ENCODE measurements at regions not wholly inside any gene's neighbourhood (a gene's known extent, or its start where the extent isn't known, plus 50 kb on each side); places are given as distances from the start of the nearest gene placed in this dataset.
"Not testable (repeated sequence)": the region's sequence is repeated elsewhere in the genome, so short reads cannot be mapped to it uniquely, and the experiment has no call there.

DNA sequence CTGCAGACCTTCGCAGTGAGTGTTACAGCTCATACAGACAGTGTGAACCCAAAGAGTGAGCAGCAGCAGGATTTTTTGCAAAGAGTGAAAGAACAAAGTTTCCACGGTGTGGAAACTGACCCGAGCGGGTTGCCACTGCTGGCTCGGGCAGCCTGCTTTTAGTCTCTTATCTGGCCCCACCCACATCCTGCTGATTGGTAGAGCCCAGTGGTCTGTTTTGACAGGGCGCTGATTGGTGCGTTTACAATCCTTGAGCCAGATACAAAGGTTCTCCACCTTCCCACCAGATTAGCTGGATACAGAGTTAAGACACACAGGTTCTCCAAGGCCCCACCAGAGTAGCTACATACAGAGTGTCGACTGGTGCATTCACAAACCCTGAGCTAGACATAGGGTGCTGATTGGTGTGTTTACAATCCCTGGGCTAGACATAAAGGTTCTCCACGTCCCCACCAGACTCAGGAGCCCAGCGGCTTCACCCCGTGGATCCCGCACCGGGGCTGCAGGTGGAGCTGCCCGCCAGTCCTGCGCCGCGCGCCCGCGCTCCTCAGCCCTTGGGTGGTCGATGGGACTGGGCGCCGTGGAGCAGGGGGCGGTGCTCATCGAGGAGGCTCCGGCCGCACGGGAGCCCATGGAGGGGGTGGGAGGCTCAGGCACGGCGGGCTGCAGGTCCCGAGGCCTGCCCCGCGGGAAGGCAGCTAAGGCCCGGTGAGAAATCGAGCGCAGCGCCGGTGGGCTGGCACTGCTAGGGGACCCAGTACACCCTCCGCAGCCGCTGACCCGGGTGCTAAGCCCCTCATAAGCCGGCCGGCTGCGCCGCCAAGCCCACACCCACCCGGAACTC lies 102.8 kb upstream of the KMT2C start:
- not testable (repeated sequence) for H3K4me1 ChIP-seq (ENCODE audit: control insufficient read depth, insufficient read depth, low read length); H3K36me3 ChIP-seq (ENCODE audit: control insufficient read depth, insufficient read depth, low read length); H3K27me3 ChIP-seq (ENCODE audit: control insufficient read depth, insufficient read depth, low read length); H3K9ac ChIP-seq (ENCODE audit: low read length); H3K4me3 ChIP-seq (ENCODE audit: low read length); H3K27ac ChIP-seq (ENCODE audit: low read depth, low read length)

DNA sequence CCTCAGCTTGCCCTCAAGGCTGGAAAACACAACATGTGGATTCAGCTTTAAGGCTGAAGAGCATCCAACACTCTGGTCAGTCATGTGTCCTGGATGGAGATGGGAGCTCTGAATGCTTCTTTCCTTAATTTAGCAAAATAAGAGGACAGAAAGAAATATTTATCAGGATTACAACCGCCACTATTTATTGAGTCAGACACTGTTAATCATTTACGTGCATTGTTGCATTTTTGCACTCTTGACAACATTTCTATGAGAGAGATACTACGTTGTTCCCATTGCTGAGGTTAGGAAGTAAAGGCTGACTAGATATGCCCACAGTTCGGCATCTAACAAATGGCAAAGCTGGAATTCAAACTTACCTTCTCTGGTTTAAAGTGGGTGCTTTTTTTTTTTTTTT lies 101.8 kb upstream of the KMT2C start:
- Histone ChIP-seq H3K36me3 (ENCODE audit: control insufficient read depth, insufficient read depth, low read length) (no peaks in the 10 kb centered on the region), H3K27me3 (ENCODE audit: control insufficient read depth, insufficient read depth, low read length) (no peaks in the 10 kb centered on the region), H3K27ac (ENCODE audit: low read depth, low read length) (no peak overlapping the region), H3K4me1 (ENCODE audit: control insufficient read depth, insufficient read depth, low read length) (no peaks in the 10 kb centered on the region), H3K9ac (ENCODE audit: low read length) (no peak overlapping the region), H3K4me3 (ENCODE audit: low read length) (no peak overlapping the region)

DNA sequence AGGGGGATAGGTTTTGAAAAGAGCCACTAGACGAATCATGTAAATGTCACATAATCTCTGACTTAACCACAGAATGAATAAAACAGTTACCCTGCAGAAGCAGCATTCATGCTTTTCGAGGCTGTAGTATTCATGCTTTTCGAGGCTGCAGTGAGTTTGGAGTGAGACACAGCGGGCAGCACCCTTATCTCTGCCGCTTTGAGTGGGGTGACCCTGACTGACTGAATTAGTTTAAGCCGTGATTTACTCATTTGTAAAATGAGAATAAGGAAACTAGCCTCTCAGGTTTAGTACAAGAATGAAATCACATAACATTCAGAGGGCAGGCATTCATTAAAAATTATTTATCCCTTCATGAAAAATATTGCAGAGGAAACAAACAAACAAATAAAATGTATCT lies 92.8 kb upstream of the KMT2C start:
- Histone ChIP-seq H3K36me3 (ENCODE audit: control insufficient read depth, insufficient read depth, low read length) (no peaks in the 10 kb centered on the region), H3K27ac (ENCODE audit: low read depth, low read length) (no peak overlapping the region), H3K4me3 (ENCODE audit: low read length) (no peak overlapping the region), H3K4me1 (ENCODE audit: control insufficient read depth, insufficient read depth, low read length) (no peaks in the 10 kb centered on the region), H3K27me3 (ENCODE audit: control insufficient read depth, insufficient read depth, low read length) (no peaks in the 10 kb centered on the region), H3K9ac (ENCODE audit: low read length) (no peak overlapping the region)

DNA sequence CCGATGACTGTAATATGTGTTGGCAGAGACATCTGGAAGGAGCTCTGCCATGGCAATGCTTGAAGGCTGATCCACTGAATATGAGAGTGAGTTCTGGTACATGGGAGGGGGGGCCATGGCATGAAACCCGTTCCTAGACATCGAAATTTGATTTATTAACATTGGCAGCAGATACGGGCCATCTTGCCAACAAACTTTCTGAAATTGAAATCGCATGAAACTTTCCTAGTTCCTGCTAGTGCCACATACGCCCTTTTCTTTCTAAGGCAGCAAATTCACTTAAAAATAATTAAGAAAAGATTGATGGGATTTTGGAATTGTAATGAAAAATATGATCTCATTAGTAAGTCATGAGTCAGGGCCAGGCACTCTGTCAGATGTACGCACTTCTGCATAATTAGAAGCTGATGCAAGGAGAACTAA lies 91.8 kb upstream of the KMT2C start:
- Histone ChIP-seq H3K4me1 (ENCODE audit: control insufficient read depth, insufficient read depth, low read length) (no peaks in the 10 kb centered on the region), H3K9ac (ENCODE audit: low read length) (no peak overlapping the region), H3K27ac (ENCODE audit: low read depth, low read length) (no peak overlapping the region), H3K4me3 (ENCODE audit: low read length) (no peak overlapping the region), H3K27me3 (ENCODE audit: control insufficient read depth, insufficient read depth, low read length) (no peaks in the 10 kb centered on the region), H3K36me3 (ENCODE audit: control insufficient read depth, insufficient read depth, low read length) (no peaks in the 10 kb centered on the region)

DNA sequence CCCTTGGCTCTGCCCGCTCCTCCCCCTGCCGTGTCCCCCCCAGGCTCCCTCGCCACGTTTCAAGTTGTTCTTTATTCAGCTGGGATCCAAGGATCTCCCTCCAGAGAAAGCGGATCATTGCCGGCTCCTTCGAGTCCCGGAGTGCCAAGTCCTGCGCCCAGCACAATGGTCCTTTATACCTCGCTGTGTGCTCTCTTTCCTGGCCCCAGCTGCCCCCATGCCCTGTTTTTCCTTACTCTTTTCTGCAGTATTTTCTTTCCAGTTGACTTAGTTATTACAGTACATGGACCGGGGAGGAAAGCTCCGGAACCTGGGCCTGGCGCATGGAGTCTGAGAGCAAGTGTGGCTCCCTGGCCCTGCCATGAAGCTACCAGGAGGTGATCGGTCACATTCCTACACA lies 88.1 kb upstream of the KMT2C start:
- Histone ChIP-seq H3K27me3 (ENCODE audit: control insufficient read depth, insufficient read depth, low read length) (no peaks in the 10 kb centered on the region), H3K4me1 (ENCODE audit: control insufficient read depth, insufficient read depth, low read length) (peaks cover 2% of the 10 kb centered on the region), H3K9ac (ENCODE audit: low read length) (no peak overlapping the region), H3K4me3 (ENCODE audit: low read length) (no peak overlapping the region), H3K27ac (ENCODE audit: low read depth, low read length) (no peak overlapping the region), H3K36me3 (ENCODE audit: control insufficient read depth, insufficient read depth, low read length) (no peaks in the 10 kb centered on the region)

DNA sequence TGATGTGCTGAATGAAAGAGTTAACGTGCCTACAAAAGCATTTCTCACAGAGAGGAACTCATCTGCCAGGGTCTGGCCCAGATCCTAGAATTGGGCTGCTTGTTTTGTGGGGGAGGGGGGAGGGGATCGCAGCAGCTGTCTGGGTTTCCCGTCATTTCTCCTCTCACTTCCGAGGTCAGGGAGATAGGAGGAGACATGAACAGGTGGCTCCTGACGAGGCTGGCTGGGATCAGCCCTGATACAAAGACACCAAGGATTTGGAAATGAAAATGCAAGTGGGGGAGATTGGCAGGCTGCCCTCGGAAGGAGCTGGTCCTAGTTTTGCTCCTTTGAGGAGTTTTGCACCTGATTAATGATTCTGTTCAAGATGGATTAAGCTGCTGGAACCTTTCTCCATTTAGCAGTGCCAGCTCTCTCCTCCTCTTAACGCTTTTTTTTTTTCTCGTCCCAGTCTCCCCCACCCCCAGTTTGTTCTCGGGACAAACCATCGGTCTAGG lies 86.8 kb upstream of the KMT2C start:
- Histone ChIP-seq H3K27ac (ENCODE audit: low read depth, low read length) (no peak overlapping the region), H3K4me3 (ENCODE audit: low read length) (peak overlapping the region; percentile 11), H3K36me3 (ENCODE audit: control insufficient read depth, insufficient read depth, low read length) (no peaks in the 10 kb centered on the region), H3K4me1 (ENCODE audit: control insufficient read depth, insufficient read depth, low read length) (peaks cover 2% of the 10 kb centered on the region), H3K27me3 (ENCODE audit: control insufficient read depth, insufficient read depth, low read length) (no peaks in the 10 kb centered on the region), H3K9ac (ENCODE audit: low read length) (no peak overlapping the region)

DNA sequence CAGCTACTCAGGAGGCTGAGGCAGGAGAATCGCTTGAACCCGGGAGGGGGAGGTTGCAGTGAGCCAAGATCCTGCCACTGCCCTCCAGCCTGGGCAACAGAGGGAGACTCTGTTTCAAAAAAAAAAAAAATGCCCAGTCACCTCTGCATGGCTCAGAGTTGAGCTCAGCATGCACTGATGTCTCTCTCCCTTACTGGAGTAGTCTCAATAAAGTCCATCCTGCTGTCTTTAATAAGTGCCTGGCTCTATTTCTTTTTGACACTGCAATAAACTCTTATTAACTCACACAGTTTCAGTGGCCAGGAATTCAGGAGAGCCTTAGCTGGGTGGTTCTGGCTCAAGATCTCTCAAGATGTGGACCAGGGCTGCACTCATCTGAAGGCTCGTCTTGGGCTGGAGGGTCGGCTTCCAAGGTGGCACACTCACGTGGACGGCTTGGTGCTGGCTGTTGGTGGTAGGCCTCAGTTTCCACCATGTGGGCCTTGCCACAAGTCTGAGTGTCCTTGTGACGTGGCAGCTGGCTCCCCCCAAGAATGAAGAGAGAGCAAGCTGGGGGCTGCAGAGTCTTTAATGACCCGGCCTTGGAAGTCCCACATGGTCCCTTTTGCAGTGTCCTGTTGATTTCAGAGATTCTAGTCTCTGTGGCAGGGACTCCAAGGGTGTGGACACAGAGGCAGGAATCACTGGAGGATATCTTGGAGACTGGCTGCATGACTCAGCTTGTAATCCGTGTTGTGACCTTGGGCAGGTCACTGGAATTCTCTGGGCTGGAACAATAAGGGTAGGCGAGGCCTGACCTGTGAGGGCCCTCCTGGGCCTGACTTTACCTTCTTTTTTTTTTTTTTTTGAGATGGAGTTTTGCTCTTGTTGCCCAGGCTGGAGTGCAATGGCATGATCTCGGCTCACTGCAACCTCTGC lies 85.9 kb upstream of the KMT2C start:
- Histone ChIP-seq H3K4me1 (ENCODE audit: control insufficient read depth, insufficient read depth, low read length) (peaks cover 2% of the 10 kb centered on the region), H3K27ac (ENCODE audit: low read depth, low read length) (no peak overlapping the region), H3K4me3 (ENCODE audit: low read length) (no peak overlapping the region), H3K9ac (ENCODE audit: low read length) (no peak overlapping the region), H3K36me3 (ENCODE audit: control insufficient read depth, insufficient read depth, low read length) (no peaks in the 10 kb centered on the region), H3K27me3 (ENCODE audit: control insufficient read depth, insufficient read depth, low read length) (no peaks in the 10 kb centered on the region)

DNA sequence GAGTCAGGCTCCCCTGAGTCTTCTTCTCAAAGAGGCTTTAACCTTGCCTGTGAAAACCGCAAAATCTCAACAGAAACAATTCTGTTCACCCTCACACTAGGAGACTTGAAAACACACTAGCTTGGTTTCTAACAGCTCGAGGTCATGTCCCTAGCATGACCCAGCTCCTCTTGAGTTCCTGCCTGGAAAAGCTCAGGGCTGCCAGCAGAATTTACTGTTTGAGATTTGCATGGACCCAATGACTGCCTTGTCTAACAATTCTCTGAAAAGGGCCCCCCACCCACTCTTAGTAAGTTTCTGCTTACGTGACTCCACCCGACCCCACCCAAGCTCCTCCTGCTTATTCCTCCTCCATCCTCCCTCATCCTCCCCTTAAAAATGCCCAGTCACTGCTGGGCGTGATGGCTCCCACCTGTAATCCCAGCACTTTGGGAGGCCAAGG lies 85.1 kb upstream of the KMT2C start:
- peaks cover 2% of the 10 kb centered on the region for H3K4me1 ChIP-seq (ENCODE audit: control insufficient read depth, insufficient read depth, low read length)

DNA sequence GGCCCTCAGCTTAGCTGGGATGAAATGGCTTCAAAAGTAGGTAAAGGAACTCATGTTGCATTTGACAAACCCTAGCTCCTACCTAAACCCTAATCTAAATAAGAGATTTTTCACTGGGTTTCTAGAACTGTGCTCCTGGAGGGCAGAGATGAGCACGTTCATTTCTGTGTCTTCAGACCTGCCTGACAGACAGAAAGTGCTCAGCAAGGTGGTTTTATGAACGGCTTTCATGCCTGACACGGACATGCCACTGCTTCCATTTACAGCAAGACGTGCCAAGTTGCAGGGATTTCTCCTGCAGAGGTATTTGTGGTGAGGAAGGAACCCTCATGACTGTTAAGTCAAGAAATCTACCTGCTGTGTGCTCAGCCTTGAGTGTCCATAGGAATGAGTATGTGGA lies 83.5 kb upstream of the KMT2C start:
- H3K36me3 ChIP-seq (ENCODE audit: control insufficient read depth, insufficient read depth, low read length), result no peaks in the 10 kb centered on the region
- H3K4me1 ChIP-seq (ENCODE audit: control insufficient read depth, insufficient read depth, low read length), result peaks cover 2% of the 10 kb centered on the region
- H3K9ac ChIP-seq (ENCODE audit: low read length), result no peak overlapping the region
- H3K27ac ChIP-seq (ENCODE audit: low read depth, low read length), result no peak overlapping the region
- no peaks in the 10 kb centered on the region for H3K27me3 ChIP-seq (ENCODE audit: control insufficient read depth, insufficient read depth, low read length)
- H3K4me3 ChIP-seq (ENCODE audit: low read length), result no peak overlapping the region

More for the DNA sequence above, 85.1 kb upstream of the KMT2C start:
- Histone ChIP-seq H3K4me3 (ENCODE audit: low read length) (no peak overlapping the region), H3K27me3 (ENCODE audit: control insufficient read depth, insufficient read depth, low read length) (no peaks in the 10 kb centered on the region), H3K36me3 (ENCODE audit: control insufficient read depth, insufficient read depth, low read length) (no peaks in the 10 kb centered on the region), H3K9ac (ENCODE audit: low read length) (no peak overlapping the region), H3K27ac (ENCODE audit: low read depth, low read length) (no peak overlapping the region)

DNA sequence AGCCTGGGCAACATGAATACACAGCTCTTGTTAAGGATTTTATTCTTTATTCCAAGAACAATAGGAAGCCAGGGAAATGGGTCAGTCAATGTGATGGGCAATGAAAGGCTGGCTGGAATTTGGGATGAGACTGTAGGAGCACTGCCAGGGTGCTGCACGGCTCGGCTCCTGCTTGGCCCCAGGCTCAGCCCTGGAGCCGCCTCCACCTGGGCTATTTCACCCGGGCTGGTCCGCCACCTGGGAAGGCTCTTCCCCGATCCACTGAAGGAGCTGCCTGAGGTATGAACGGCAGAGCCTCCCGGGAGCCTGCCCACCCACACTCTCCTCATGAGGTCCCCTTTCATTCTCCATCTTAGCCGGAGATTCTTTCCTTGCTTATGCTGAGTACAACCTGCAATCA lies 80.4 kb upstream of the KMT2C start:
- no peak overlapping the region for H3K4me3 ChIP-seq (ENCODE audit: low read length)
- no peaks in the 10 kb centered on the region for H3K4me1 ChIP-seq (ENCODE audit: control insufficient read depth, insufficient read depth, low read length)
- no peaks in the 10 kb centered on the region for H3K36me3 ChIP-seq (ENCODE audit: control insufficient read depth, insufficient read depth, low read length)
- no peak overlapping the region for H3K9ac ChIP-seq (ENCODE audit: low read length)
- H3K27ac ChIP-seq (ENCODE audit: low read depth, low read length), result no peak overlapping the region
- no peaks in the 10 kb centered on the region for H3K27me3 ChIP-seq (ENCODE audit: control insufficient read depth, insufficient read depth, low read length)

DNA sequence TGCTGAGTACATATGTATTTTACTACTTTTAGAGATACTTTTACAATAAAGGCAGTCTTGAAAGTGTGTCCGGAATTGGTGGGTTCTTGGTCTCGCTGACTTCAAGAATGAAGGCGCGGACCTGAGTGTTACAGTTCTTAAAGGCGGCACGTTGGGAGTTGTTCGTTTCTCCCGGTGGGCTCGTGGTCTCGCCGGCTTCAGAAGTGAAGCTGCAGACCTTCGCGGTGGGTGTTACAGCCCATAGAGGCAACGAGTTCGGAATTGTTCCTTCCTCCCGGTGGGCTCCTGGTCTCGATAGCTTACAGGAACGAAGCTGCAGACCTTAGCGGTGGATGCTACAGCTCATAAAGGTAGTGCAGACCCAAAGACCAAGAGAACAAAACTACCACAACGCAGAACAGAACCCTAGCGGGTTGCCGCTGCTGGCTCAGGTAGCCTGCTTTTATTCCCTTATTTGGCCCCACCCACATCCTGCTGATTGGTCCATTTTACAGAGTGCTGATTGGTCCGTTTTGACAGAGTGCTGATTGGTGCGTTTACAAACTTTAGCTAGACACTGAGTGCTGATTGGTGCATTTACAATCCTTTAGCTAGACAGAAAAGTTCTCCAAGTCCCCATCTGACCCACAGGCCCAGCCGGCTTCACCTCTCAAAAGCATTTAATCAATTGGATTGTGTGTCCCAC lies 79.6 kb upstream of the KMT2C start:
- not testable (repeated sequence) for H3K4me1 ChIP-seq (ENCODE audit: control insufficient read depth, insufficient read depth, low read length); H3K27me3 ChIP-seq (ENCODE audit: control insufficient read depth, insufficient read depth, low read length); H3K9ac ChIP-seq (ENCODE audit: low read length); H3K4me3 ChIP-seq (ENCODE audit: low read length); H3K36me3 ChIP-seq (ENCODE audit: control insufficient read depth, insufficient read depth, low read length); H3K27ac ChIP-seq (ENCODE audit: low read depth, low read length)

DNA sequence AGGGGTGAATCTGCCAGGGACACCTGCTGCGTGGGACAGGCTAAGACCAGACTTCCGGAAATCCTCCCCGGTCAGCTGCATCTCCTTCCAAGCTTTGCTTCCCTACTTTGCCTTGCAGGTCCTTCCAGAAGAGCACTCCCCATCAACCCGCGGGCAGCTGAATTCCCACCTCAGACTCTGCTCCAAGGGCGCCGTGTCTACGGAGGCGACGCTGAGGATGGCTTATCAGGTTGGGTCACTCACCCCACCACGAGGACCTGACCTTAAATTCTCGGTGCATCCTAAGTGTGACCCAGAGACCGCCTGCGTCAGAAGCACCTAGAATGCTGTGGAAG lies 78.9 kb upstream of the KMT2C start:
- Histone ChIP-seq H3K27me3 (ENCODE audit: control insufficient read depth, insufficient read depth, low read length) (no peaks in the 10 kb centered on the region), H3K9ac (ENCODE audit: low read length) (no peak overlapping the region), H3K4me1 (ENCODE audit: control insufficient read depth, insufficient read depth, low read length) (no peaks in the 10 kb centered on the region), H3K4me3 (ENCODE audit: low read length) (no peak overlapping the region), H3K36me3 (ENCODE audit: control insufficient read depth, insufficient read depth, low read length) (no peaks in the 10 kb centered on the region), H3K27ac (ENCODE audit: low read depth, low read length) (no peak overlapping the region)
